ENCODE measurements at regions not wholly inside any gene's neighbourhood (a gene's known extent, or its start where the extent isn't known, plus 50 kb on each side); places are given as distances from the start of the nearest gene placed in this dataset.
A peak's percentile ranks its signal among the peaks of the same experiment; 100 is the strongest.
"Not testable (repeated sequence)": the region's sequence is repeated elsewhere in the genome, so short reads cannot be mapped to it uniquely, and the experiment has no call there.

- not testable (repeated sequence) for H3K4me3 ChIP-seq (ENCODE audit: insufficient read depth, low read depth, low read length); DNase-seq; H3K36me3 ChIP-seq (replicated peaks; ENCODE audit: control insufficient read depth, insufficient read depth, low read length); H3K27me3 ChIP-seq (ENCODE audit: control insufficient read depth, insufficient read depth, low read length)
Observed at GRCh38 chr3:20517316-20517715, 331.3 kb upstream of the SGO1 start.

GRCh38 chr3:20516311-20516710 lies 330.3 kb upstream of the SGO1 start:
- no peaks in the 10 kb centered on the region for H3K36me3 ChIP-seq (replicated peaks; ENCODE audit: control insufficient read depth, insufficient read depth, low read length)

GRCh38 chr3:20515834-20516233 lies 329.8 kb upstream of the SGO1 start:
- H3K36me3 ChIP-seq (replicated peaks; ENCODE audit: control insufficient read depth, insufficient read depth, low read length): no peaks in the 10 kb centered on the region
- no peak overlapping the region for H3K4me3 ChIP-seq (ENCODE audit: insufficient read depth, low read depth, low read length)
- DNase-seq: no peak
- H3K27me3 ChIP-seq (ENCODE audit: control insufficient read depth, insufficient read depth, low read length): no peaks in the 10 kb centered on the region

More at GRCh38 chr3:20516311-20516710, 330.3 kb upstream of the SGO1 start:
- Histone ChIP-seq H3K4me3 (ENCODE audit: insufficient read depth, low read depth, low read length) (no peak overlapping the region), H3K27me3 (ENCODE audit: control insufficient read depth, insufficient read depth, low read length) (no peaks in the 10 kb centered on the region)
- DNase-seq: no peak

GRCh38 chr3:20511863-20512505 lies 326.0 kb upstream of the SGO1 start:
- no peaks in the 10 kb centered on the region for H3K27me3 ChIP-seq (ENCODE audit: control insufficient read depth, insufficient read depth, low read length)
- H3K36me3 ChIP-seq (replicated peaks; ENCODE audit: control insufficient read depth, insufficient read depth, low read length): no peaks in the 10 kb centered on the region
- H3K4me3 ChIP-seq (ENCODE audit: insufficient read depth, low read depth, low read length): no peak overlapping the region
- peak; percentile 49 for DNase-seq

- H3K27me3 ChIP-seq (ENCODE audit: control insufficient read depth, insufficient read depth, low read length): no peaks in the 10 kb centered on the region
- no peak for DNase-seq
- H3K4me3 ChIP-seq (ENCODE audit: insufficient read depth, low read depth, low read length): no peak overlapping the region
- no peaks in the 10 kb centered on the region for H3K36me3 ChIP-seq (replicated peaks; ENCODE audit: control insufficient read depth, insufficient read depth, low read length)
Observed at GRCh38 chr3:20510396-20510795, 324.4 kb upstream of the SGO1 start.

- DNase-seq: no peak
- no peak overlapping the region for H3K4me3 ChIP-seq (ENCODE audit: insufficient read depth, low read depth, low read length)
- H3K36me3 ChIP-seq (replicated peaks; ENCODE audit: control insufficient read depth, insufficient read depth, low read length): no peaks in the 10 kb centered on the region
- H3K27me3 ChIP-seq (ENCODE audit: control insufficient read depth, insufficient read depth, low read length): no peaks in the 10 kb centered on the region
Observed at GRCh38 chr3:20503394-20504082, 317.5 kb upstream of the SGO1 start.

- H3K27me3 ChIP-seq (ENCODE audit: control insufficient read depth, insufficient read depth, low read length): no peaks in the 10 kb centered on the region
- H3K4me3 ChIP-seq (ENCODE audit: insufficient read depth, low read depth, low read length): no peak overlapping the region
- no peaks in the 10 kb centered on the region for H3K36me3 ChIP-seq (replicated peaks; ENCODE audit: control insufficient read depth, insufficient read depth, low read length)
- DNase-seq: no peak
Observed at GRCh38 chr3:20490996-20491395, 305.0 kb upstream of the SGO1 start.

GRCh38 chr3:20488151-20488550 lies 302.1 kb upstream of the SGO1 start:
- Histone ChIP-seq H3K4me3 (ENCODE audit: insufficient read depth, low read depth, low read length) (no peak overlapping the region), H3K27me3 (ENCODE audit: control insufficient read depth, insufficient read depth, low read length) (no peaks in the 10 kb centered on the region), H3K36me3 (replicated peaks; ENCODE audit: control insufficient read depth, insufficient read depth, low read length) (no peaks in the 10 kb centered on the region)
- peak; percentile 7 for DNase-seq

GRCh38 chr3:20484126-20484525 lies 298.1 kb upstream of the SGO1 start:
- no peaks in the 10 kb centered on the region for H3K36me3 ChIP-seq (replicated peaks; ENCODE audit: control insufficient read depth, insufficient read depth, low read length)
- no peaks in the 10 kb centered on the region for H3K27me3 ChIP-seq (ENCODE audit: control insufficient read depth, insufficient read depth, low read length)
- H3K4me3 ChIP-seq (ENCODE audit: insufficient read depth, low read depth, low read length): no peak overlapping the region
- DNase-seq: no peak

- Histone ChIP-seq H3K27me3 (ENCODE audit: control insufficient read depth, insufficient read depth, low read length) (no peaks in the 10 kb centered on the region), H3K36me3 (replicated peaks; ENCODE audit: control insufficient read depth, insufficient read depth, low read length) (no peaks in the 10 kb centered on the region), H3K4me3 (ENCODE audit: insufficient read depth, low read depth, low read length) (no peak overlapping the region)
- DNase-seq: no peak
Observed at GRCh38 chr3:20482350-20482749, 296.3 kb upstream of the SGO1 start.

GRCh38 chr3:20480786-20481365 lies 294.9 kb upstream of the SGO1 start:
- Histone ChIP-seq H3K27me3 (ENCODE audit: control insufficient read depth, insufficient read depth, low read length) (no peaks in the 10 kb centered on the region), H3K36me3 (replicated peaks; ENCODE audit: control insufficient read depth, insufficient read depth, low read length) (no peaks in the 10 kb centered on the region), H3K4me3 (ENCODE audit: insufficient read depth, low read depth, low read length) (no peak overlapping the region)
- peak; percentile 3 for DNase-seq

- no peak overlapping the region for H3K4me3 ChIP-seq (ENCODE audit: insufficient read depth, low read depth, low read length)
- no peaks in the 10 kb centered on the region for H3K36me3 ChIP-seq (replicated peaks; ENCODE audit: control insufficient read depth, insufficient read depth, low read length)
- no peak for DNase-seq
- no peaks in the 10 kb centered on the region for H3K27me3 ChIP-seq (ENCODE audit: control insufficient read depth, insufficient read depth, low read length)
Observed at GRCh38 chr3:20478436-20478835, 292.4 kb upstream of the SGO1 start.

GRCh38 chr3:20464237-20464636 lies 278.2 kb upstream of the SGO1 start:
- H3K4me3 ChIP-seq (ENCODE audit: insufficient read depth, low read depth, low read length); DNase-seq; H3K27me3 ChIP-seq (ENCODE audit: control insufficient read depth, insufficient read depth, low read length); H3K36me3 ChIP-seq (replicated peaks; ENCODE audit: control insufficient read depth, insufficient read depth, low read length): not testable (repeated sequence)

GRCh38 chr3:20462723-20463122 lies 276.7 kb upstream of the SGO1 start:
- no peaks in the 10 kb centered on the region for H3K27me3 ChIP-seq (ENCODE audit: control insufficient read depth, insufficient read depth, low read length)
- H3K4me3 ChIP-seq (ENCODE audit: insufficient read depth, low read depth, low read length): no peak overlapping the region
- H3K36me3 ChIP-seq (replicated peaks; ENCODE audit: control insufficient read depth, insufficient read depth, low read length): no peaks in the 10 kb centered on the region
- DNase-seq: no peak

GRCh38 chr3:20462226-20462625 lies 276.2 kb upstream of the SGO1 start:
- no peak overlapping the region for H3K4me3 ChIP-seq (ENCODE audit: insufficient read depth, low read depth, low read length)
- H3K27me3 ChIP-seq (ENCODE audit: control insufficient read depth, insufficient read depth, low read length): no peaks in the 10 kb centered on the region
- no peaks in the 10 kb centered on the region for H3K36me3 ChIP-seq (replicated peaks; ENCODE audit: control insufficient read depth, insufficient read depth, low read length)
- no peak for DNase-seq

Data from H7 (cell line).